GM12892 (cell line): ENCODE measurements at regions not wholly inside any gene's neighbourhood (a gene's known extent, or its start where the extent isn't known, plus 50 kb on each side); places are given as distances from the start of the nearest gene placed in this dataset.

Experiments
- DNase-seq: peaks from one replicate; pipeline ENCODE4 v3.0.0; 2011; ENCODE audit not compliant: insufficient read length
- FAIRE-seq: peaks from 2 replicates; lab custom pipeline; 2011; peaks lifted over from hg19 to GRCh38; lab: Jason Lieb, UNC
- POLR2A ChIP-seq: IDR thresholded peaks from 2 replicates; pipeline ENCODE4 v1.6.1; 2011; ENCODE audit warnings: low read depth, low read length, control low read depth
- POLR2AphosphoS5 ChIP-seq: IDR thresholded peaks from 2 replicates; pipeline ENCODE4 v1.6.1; 2011; ENCODE audit warnings: low read depth, low read length, control low read depth
- TAF1 ChIP-seq: IDR thresholded peaks from 2 replicates; pipeline ENCODE4 v1.6.1; 2011; ENCODE audit warnings: low read depth, mild to moderate bottlenecking, control low read depth, low read length, borderline replicate concordance

DNA sequence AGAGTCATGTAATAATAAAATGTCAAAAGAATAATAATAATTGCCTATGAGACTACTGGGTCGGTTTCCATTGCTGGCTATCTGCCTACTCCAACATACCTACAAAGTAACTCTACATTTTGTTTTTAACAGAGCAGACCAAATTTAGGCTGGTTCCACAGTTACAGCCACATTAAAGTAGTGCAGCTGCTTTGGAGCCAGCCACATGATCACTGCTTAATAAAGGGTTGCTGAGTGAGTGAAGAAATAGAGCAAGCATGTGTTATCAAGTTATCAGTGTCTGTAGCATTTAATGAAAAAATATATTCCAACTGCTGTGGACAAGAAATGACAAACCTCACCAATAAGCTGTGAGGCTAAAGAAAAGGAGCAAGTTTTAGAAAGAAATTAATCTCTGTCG, 782.3 kb downstream of the PCDH18 start:
- TF ChIP-seq POLR2AphosphoS5 (no peak), TAF1 (no peak), POLR2A (no peak)
- FAIRE-seq (no peak), DNase-seq (no peak)

DNA sequence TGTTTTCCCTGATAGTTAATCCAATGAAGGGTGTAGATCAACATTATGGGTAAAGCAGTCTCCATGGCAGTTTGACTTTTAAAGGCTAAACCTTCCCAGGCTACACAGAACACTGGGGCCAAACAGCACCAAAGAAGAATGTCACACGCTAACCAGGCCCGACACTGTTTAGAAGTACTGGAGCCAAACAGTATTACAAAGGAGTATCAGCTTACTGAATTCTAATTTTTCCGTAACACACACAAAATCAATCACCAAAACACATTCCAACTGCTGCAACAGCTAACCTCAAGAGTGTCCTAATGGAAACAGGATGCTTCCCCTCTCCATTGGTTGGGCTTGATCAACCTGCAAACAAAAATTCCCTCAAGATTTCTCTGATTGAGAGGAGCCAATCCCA, 783.5 kb downstream of the PCDH18 start:
- FAIRE-seq, result no peak
- DNase-seq, result no peak
- TF ChIP-seq POLR2AphosphoS5 (no peak), POLR2A (no peak), TAF1 (no peak)

DNA sequence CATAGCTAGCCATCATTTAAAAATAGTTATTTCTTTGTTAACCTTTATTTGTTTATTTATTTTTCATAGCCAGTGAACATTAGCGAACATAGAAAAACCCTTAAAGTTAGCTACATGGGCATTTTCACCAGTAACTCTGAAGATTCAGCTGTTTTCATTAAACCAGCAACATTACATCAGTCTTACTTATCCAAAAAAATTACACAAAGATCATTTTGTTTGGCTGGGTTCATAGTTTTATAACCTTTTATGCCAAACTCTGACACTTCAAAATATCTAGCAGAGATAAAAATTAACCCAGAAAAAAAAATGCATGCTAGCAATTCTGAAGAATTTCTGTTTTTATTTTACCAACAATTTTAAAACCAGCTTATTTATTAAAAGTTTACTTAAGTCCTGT, 784.1 kb downstream of the PCDH18 start:
- DNase-seq (no peak), FAIRE-seq (no peak)
- no peak for TF ChIP-seq TAF1

DNA sequence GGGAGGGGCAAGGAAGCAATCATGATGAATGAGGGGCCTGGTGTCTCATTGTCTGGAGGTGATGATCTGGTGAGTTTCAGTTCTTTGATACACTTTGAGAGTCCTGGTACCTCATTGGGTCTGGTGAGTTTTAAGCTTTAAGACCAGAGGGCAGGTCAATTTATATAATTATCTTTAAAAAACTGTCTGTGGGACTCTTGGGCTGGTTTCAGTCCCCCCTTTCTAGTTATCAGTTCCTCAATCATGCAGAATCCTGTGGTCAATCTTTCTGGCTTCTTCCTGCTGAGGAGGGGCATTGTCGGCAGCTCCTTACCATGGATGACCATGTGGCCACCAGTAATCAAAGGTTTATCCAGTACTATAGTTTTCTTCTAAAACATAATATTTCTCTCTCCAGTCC, 789.1 kb downstream of the PCDH18 start:
- no peak for DNase-seq
- no peak for FAIRE-seq
- no peak for TF ChIP-seq POLR2AphosphoS5

DNA sequence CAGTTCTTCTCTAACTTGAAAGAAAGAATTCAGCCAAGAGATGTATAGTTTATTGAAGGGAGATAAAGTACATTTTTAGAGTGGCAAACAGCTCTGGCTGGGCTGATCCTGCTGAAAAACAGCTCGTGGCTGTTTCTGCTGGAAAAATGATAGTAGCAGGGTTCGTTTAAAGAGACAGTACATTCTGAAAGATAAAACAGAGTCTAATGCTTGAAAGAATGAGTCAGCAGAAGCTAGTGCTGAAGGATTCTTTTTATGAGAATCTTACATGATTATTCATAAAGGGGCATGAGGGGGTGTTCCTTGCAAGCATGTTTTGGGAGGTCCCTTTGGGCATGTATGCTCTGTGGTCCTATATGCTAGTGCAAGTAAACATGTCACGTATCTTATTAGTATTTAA, 790.0 kb downstream of the PCDH18 start:
- no peak for DNase-seq
- FAIRE-seq, result no peak
- no peak for TF ChIP-seq POLR2A
- no peak for TF ChIP-seq POLR2AphosphoS5
- TF ChIP-seq TAF1, result no peak

DNA sequence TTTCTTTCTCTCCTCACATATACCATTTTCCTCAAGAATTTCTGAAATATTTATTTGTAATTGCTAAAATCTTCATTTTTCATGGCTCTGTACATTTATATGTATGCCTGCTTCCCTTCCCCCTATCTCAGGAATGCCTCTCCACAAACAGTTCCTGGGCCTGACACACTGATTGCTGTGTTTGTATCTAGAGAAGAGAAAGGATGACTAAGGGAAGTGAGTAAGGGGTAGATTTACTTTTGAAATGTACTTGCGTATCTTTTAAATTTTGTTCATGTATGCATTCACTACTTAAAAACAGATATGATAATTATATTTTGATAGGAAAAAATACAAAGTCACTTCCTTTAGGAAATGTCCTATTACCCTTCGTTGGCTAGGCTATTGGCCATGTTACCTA, 790.8 kb downstream of the PCDH18 start:
- TF ChIP-seq POLR2AphosphoS5, result no peak
- TF ChIP-seq POLR2A, result no peak
- no peak for TF ChIP-seq TAF1
- no peak for FAIRE-seq
- no peak for DNase-seq

DNA sequence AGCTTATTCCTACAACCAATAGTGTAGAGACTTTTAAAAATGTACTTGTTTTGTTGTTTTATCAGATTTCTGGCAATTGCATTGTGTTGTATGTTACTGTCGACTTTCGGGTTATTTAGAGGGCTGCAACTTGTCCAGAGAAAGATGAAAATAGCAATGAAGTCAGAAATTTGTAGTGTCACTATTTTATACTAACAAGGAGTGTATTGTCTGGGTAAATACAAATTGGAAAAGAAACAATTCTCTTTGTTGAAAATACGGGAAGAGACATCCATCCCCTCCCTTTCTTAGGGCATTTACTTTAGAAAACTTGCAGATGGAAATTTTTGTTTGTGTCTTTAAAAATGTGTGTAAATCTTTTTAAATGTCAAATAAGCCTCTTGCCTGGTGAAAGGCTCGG, 792.0 kb downstream of the PCDH18 start:
- DNase-seq (no peak), FAIRE-seq (no peak)
- TF ChIP-seq POLR2AphosphoS5 (no peak), TAF1 (no peak)

DNA sequence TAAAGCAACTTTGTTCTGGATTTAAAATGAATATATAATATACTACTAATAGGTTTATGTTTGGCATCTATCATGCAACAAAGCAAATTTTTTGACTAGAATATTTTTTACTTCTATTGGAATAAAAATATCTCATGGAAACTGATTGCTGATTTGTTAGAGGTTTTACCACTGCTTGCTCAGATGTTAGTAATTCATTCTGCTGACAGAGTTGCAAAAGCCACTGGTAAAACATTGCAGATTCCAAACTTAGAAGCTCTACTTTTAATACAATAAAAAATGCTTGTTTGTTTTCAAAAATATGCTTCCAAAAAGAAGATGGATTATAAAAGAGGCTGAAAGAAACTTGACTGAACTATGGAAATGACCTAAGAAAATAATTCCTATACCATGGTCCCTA, 795.2 kb downstream of the PCDH18 start:
- TF ChIP-seq POLR2AphosphoS5, result no peak
- TF ChIP-seq TAF1, result no peak
- no peak for TF ChIP-seq POLR2A
- no peak for DNase-seq
- FAIRE-seq, result no peak

DNA sequence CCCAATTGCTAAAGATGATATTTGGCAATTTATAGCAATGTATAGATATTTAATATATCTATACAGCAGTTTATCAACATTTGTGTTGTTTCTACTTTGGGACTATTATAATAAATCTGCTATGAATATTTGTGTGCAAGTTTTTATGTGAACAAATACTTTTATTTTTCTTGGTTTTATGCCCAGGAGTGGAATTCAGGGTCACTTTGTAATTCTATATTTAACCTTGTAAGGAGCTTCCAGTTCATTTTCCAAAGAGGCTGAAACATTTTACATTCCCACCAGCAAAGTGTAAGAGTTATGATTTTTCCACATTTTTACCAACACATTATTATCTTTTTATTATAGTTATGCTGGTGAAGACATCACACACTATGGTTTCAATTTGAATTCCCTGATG, 801.3 kb downstream of the PCDH18 start:
- no peak for FAIRE-seq
- TF ChIP-seq POLR2A, result no peak
- TF ChIP-seq POLR2AphosphoS5, result no peak
- no peak for TF ChIP-seq TAF1
- DNase-seq, result no peak

DNA sequence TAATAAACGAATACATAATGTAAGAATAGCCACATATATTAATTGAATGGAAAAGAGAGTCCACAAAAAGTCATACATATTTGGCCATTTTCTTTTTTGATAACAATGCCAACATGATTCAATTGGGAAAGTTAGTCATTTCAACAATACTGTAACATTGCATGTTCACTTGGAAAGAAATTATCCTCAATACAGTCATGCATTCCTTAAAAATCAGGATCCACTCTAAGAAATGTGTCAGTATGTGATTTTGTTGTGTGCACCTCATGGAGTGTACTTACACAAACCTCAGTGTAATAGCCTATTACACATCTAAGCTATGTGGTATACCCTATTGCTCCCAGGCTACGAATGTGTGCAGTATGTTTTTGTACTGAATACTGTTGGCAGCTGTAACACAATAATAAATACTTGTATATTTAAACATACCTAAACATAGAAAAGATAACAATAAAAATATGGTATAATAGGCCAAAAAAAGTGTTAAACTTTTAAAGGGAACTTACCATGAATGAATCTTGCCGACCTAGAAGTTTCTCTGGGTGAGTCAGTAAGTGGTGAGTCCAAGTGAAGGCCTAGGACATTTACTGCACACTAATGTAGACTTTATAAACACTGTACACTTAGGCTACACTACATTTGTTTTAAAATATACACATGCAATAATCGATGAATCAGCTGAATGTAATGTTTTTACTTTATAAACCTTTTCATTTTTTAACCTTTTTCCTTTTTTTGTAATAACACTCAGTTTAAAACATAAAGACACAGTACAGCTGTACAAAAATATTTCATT, 806.8 kb downstream of the PCDH18 start:
- no peak for TF ChIP-seq POLR2AphosphoS5
- FAIRE-seq (no peak), DNase-seq (no peak)

DNA sequence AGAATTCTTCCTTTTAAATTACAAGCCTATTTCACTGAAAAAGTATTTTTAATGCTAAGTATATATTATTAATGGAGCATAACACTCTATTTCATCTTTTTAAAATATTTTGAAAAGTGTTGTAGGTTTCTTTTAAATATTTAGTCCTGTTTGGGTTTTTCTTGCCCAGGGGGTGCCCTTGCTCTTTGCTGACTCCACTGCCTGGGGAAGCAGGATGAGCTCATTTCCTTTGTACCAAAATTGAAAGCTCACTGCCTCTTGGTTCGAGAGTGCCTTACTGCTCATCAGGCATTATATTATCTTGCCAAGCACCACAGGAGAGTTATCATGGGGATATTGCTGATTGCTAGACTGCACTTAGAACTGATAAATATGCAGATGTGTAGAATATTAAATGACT, 819.2 kb downstream of the PCDH18 start:
- FAIRE-seq (no peak), DNase-seq (no peak)
- TF ChIP-seq POLR2AphosphoS5 (no peak), POLR2A (no peak), TAF1 (no peak)

DNA sequence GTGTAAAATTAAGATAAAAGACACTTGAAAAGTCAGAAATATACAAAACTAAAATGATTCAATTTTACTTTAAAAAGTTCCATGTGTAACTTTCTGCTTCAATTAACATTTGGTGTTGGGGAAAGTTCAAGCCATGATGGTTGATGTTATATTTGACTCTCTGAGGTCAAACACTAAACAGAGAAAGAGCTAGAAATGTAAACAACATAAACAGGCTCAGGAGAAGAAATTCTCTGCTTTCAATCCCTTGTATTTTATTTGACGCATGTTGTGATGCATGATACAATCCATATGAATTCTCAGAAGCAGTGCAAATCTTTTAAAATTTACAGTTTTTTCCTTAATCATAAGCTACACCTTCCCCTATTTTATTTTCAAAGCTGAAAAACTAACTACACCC, 822.4 kb downstream of the PCDH18 start:
- no peak for TF ChIP-seq TAF1
- TF ChIP-seq POLR2AphosphoS5, result no peak
- no peak for TF ChIP-seq POLR2A
- FAIRE-seq (no peak), DNase-seq (no peak)

DNA sequence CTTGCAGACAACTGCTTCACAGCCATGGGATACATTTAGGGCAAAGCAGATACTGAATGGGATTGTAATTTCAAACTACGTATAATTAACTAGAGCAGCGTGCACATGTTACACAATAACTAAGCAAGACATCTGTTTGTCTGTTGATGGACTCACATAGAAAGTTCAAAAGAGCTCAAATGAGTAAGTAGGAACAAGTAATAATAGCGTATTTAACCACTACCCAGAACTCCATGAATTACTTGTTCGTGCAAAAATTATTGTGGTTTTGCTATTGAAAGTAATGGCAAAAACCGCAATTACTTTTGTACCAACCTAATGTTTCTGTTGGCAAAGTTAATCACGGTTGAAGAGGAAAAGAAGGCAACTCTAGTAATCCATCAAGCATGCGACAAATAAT, 825.4 kb downstream of the PCDH18 start:
- DNase-seq (no peak), FAIRE-seq (no peak)
- no peak for TF ChIP-seq TAF1
- TF ChIP-seq POLR2AphosphoS5, result no peak
- no peak for TF ChIP-seq POLR2A

DNA sequence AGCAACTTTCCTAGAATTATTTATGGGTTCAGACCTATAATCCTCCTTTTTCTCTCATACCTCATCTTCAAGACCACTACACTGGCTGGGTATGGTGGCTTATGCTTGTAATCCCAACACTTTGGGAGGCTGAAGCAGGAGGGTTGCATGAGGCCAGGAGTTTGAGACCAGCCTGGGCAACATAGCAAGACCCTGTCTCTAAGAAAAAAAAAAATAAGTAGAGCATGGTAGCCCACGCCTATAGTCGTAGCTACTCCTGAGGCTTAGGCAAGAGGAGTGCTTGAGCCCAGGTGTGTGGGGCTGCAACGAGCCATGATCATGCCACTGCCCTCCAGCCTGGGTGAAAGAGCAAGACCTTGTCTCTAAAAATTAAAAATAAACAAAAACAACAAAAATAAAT, 832.4 kb downstream of the PCDH18 start:
- TF ChIP-seq TAF1 (no peak), POLR2AphosphoS5 (no peak), POLR2A (no peak)
- no peak for DNase-seq
- FAIRE-seq, result no peak
